ENCODE measurements at regions not wholly inside any gene's neighbourhood (a gene's known extent, or its start where the extent isn't known, plus 50 kb on each side); places are given as distances from the start of the nearest gene placed in this dataset.
A peak's percentile ranks its signal among the peaks of the same experiment; 100 is the strongest.

- no peak for DNase-seq
- in situ Hi-C loops (cut with HindIII; ENCODE audit: low pct_ligation_motif_present, low pct_unique_long_range_greater_than_20kb, low sequenced_read_pairs): no loop called here
These were observed 50.5 kb upstream of the FBRSL1 start for GRCh38 chr12:132439333-132439904.

DNA sequence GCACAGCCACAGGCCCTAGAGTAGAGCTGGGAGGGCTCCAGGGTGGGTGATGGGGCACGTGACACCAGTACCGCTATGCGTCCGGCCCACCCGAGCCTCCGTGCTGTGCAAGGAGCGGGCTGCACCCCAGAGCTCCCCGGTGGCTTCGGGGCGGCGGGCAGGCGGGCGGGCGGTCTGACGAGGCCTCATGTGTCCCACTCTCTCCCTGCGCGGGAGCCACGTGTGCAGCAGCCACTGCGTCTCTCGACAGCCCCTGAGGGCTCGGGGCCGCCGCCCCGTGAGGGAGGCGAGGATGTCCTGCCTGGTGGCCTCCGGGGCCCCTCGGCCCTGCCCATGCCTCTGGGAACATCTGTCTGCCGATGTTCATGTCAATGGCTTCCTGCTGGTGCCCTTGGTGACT is 51.2 kb upstream of the FBRSL1 start:
- in situ Hi-C loops (cut with HindIII; ENCODE audit: low pct_ligation_motif_present, low pct_unique_long_range_greater_than_20kb, low sequenced_read_pairs): no loop called here
- no peak for DNase-seq

GRCh38 chr12:132437943-132438700 is 51.8 kb upstream of the FBRSL1 start:
- no peak for DNase-seq
- in situ Hi-C loops (cut with HindIII; ENCODE audit: low pct_ligation_motif_present, low pct_unique_long_range_greater_than_20kb, low sequenced_read_pairs): no loop called here

DNA sequence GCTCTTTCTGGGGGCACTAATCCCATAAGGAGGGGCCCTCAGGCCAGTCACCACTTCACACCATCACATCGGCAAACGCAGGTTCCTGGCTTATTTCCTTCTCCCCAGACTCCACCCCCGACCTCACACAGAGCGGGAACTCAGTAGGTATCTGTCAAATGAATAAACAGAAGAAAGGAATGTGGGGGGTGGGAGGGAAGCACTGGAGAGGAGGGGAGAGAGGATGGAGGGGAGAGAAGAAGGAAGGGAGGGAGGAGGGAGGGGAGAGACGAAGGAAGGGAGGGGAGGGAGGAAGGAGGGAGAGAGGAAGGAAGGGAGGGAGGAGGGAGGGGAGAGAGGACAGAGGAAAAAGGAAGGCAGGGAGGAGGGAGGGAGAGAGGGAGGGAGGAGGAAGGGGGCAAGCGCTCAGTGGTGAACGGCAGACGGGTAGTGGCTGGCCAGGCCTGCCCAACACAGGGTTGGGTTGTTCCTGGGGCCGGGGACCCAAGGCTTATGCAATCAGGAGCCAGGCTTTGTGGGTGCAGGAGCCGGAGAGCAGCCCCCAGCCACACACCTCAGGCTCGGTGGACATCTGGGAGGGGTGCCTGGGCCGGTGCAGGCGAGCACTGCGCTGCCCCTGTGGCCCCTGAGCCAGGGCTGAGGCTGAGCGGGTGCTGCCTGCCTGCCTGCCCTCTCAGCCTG is 52.6 kb upstream of the FBRSL1 start:
- DNase-seq: no peak
- in situ Hi-C loops (cut with HindIII; ENCODE audit: low pct_ligation_motif_present, low pct_unique_long_range_greater_than_20kb, low sequenced_read_pairs): no loop called here

GRCh38 chr12:132436791-132437251 is 53.1 kb upstream of the FBRSL1 start:
- in situ Hi-C loops (cut with HindIII; ENCODE audit: low pct_ligation_motif_present, low pct_unique_long_range_greater_than_20kb, low sequenced_read_pairs): no loop called here
- no peak for DNase-seq

DNA sequence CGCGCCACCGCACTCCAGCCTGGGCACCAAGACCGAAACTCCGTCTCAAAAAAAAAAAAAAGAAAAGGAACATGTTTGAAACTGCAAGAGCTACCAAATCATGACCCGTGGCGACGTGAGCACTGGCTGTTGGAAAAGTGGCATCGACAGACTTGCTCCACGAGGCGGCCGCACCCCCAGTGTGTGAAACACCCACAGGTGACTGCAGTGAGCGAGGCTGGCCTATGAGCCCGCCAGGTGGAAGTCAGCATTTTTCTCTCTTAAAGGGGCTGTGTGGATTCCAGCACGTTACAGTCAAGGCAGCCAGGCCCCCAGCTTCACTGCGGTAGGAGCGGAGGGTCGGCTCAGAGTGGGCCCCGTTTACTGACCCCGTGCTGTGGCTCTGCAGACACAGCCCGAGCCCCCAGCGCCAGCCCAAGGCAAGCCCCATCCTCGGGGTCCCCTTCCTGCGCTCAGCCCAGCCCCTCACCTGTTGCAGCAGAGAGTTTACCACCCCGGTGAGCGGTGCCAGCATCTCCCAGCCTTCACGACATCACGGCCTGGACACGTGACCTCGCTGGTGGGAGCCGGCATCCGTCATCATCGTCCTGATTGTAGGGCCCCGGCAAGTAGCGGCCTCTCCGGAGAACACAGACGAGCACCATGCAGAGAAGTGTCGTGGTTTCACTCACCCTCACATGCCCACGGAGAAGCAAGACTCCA is 54.3 kb upstream of the FBRSL1 start:
- DNase-seq: no peak
- in situ Hi-C loops (cut with HindIII; ENCODE audit: low pct_ligation_motif_present, low pct_unique_long_range_greater_than_20kb, low sequenced_read_pairs): no loop called here

GRCh38 chr12:132433641-132434395 is 56.1 kb upstream of the FBRSL1 start:
- in situ Hi-C loops (cut with HindIII; ENCODE audit: low pct_ligation_motif_present, low pct_unique_long_range_greater_than_20kb, low sequenced_read_pairs): no loop called here
- DNase-seq: no peak

- in situ Hi-C loops (cut with HindIII; ENCODE audit: low pct_ligation_motif_present, low pct_unique_long_range_greater_than_20kb, low sequenced_read_pairs): no loop called here
These were observed 57.0 kb upstream of the FBRSL1 start for GRCh38 chr12:132432721-132433577.

DNA sequence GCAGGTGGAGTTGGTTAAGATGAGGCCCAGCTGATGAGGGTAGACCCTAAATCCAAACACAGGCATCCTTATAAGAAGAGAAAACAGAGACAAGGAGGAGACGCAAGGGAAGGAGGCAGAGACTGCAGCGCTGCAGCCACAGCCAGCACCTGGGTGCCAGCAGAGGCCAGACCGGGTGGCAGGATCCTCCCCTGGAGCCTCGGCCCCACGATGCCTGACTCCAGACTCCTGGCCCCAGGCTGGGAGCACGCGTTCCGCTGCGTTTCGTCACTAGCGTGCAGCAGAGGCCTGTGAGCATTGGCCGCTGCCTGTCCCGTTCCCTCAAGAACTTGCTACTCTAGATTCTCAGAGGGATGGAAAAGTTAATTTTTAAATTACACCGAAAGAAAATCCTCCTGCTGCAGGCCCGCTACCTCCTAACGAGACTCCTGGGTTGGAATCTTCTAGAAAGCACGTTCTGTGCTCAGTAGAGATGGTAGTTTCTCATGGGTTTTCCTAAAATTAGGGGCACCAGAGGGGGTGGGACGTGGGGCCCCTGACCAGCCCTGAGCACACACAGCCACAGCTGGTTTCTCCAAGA is 57.7 kb upstream of the FBRSL1 start:
- DNase-seq: no peak
- in situ Hi-C loops (cut with HindIII; ENCODE audit: low pct_ligation_motif_present, low pct_unique_long_range_greater_than_20kb, low sequenced_read_pairs): no loop called here

More at GRCh38 chr12:132432721-132433577, 57.0 kb upstream of the FBRSL1 start:
- no peak for DNase-seq

DNA sequence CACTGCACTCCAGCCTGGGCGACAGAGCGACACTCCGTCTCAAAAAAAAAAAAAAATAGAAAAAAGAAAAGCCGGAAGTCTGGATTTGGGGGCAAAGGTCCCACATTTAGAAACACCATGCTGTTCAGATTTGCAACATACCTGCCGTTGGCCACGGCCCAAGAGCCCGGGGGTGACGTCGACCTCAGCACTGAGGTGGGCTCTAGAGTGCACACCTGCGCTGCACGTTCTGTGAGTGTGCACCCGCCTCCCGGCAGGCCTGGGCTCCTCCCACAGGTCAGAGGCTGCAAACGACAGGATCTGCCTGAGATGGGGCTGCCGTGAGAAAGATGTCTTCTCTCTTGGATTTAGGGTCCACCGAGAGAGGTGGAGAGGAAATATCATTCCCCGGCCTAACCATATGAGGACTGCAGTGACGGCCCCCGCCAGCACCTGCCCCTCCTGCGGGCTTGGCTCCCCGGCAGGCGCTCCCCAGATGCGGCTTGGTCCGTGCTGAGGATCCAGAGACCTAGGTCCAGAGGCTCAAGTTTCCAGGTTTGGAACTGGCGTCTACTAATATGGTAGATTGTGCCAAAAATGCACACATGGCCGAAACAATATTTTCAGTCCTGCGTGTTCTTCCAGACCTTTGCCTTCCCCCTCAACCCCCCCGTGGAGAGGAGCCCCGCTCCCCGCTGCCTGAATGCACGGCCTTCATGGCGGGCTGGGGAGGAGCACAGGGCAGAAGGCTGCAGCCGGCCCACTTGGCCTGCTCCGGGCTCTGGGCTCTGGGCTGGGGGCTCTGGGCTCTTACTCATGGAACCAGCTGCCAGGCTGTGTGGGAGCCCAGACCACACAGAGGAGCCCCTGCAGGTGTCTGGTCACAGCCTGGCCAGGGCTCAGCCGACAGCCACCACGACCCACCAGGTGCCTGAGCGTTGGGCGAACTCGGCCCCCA is 58.8 kb upstream of the FBRSL1 start:
- in situ Hi-C loops (cut with HindIII; ENCODE audit: low pct_ligation_motif_present, low pct_unique_long_range_greater_than_20kb, low sequenced_read_pairs): no loop called here
- no peak for DNase-seq

- in situ Hi-C loops (cut with HindIII; ENCODE audit: low pct_ligation_motif_present, low pct_unique_long_range_greater_than_20kb, low sequenced_read_pairs): no loop called here
- DNase-seq: peak; percentile 42
These were observed 59.9 kb upstream of the FBRSL1 start for GRCh38 chr12:132429946-132430643.

DNA sequence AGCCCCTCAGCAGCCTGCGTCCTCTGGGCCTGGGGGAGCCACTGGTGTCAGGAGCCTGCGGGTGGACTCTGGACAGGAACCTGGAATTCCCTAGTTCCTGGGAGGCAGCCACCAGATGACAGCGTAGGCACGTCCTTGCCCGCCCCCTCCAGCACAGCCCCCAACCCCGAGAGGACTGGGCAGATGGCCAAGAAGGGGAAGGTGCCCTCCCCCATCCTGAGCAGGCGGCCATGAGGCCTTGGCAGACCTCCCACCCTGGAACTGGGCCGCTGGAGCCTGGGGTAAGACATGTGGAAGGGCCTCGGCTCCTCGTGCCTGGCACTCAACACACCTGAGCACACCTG is 60.4 kb upstream of the FBRSL1 start:
- DNase-seq: no peak
- in situ Hi-C loops (cut with HindIII; ENCODE audit: low pct_ligation_motif_present, low pct_unique_long_range_greater_than_20kb, low sequenced_read_pairs): no loop called here

- no peak for DNase-seq
- in situ Hi-C loops (cut with HindIII; ENCODE audit: low pct_ligation_motif_present, low pct_unique_long_range_greater_than_20kb, low sequenced_read_pairs): no loop called here
These were observed 60.9 kb upstream of the FBRSL1 start for GRCh38 chr12:132428936-132429601.

GRCh38 chr12:132427999-132428935 is 61.7 kb upstream of the FBRSL1 start:
- no peak for DNase-seq
- in situ Hi-C loops (cut with HindIII; ENCODE audit: low pct_ligation_motif_present, low pct_unique_long_range_greater_than_20kb, low sequenced_read_pairs): no loop called here
